Keratinocyte (primary cell): ENCODE measurements at regions not wholly inside any gene's neighbourhood (a gene's known extent, or its start where the extent isn't known, plus 50 kb on each side); places are given as distances from the start of the nearest gene placed in this dataset.

Experiments used
- EZH2 ChIP-seq: IDR thresholded peaks from one replicate; pipeline ENCODE4 v1.6.1; 2012; ENCODE audit warnings: inconsistent platforms, mild to moderate bottlenecking, low read length, moderate library complexity
- TF ChIP-seq, protein P1 (sequence below), 3 experiments: IDR thresholded peaks in 1 of 3; conservative IDR thresholded peaks in 1 of 3; optimal IDR thresholded peaks in 1 of 3; 2 replicates in 2 of 3; 3 replicates in 1 of 3; pipeline versions ENCODE3 to v1.5.1; 2011; ENCODE audit warnings: low read length in 3 of 3, mild to moderate bottlenecking in 3 of 3, moderate library complexity in 2 of 3, control low read depth in 1 of 3, inconsistent platforms in 1 of 3; ENCODE audit not compliant: insufficient read depth in 2 of 3; ENCODE audit errors: extremely low read depth in 1 of 3

DNA sequence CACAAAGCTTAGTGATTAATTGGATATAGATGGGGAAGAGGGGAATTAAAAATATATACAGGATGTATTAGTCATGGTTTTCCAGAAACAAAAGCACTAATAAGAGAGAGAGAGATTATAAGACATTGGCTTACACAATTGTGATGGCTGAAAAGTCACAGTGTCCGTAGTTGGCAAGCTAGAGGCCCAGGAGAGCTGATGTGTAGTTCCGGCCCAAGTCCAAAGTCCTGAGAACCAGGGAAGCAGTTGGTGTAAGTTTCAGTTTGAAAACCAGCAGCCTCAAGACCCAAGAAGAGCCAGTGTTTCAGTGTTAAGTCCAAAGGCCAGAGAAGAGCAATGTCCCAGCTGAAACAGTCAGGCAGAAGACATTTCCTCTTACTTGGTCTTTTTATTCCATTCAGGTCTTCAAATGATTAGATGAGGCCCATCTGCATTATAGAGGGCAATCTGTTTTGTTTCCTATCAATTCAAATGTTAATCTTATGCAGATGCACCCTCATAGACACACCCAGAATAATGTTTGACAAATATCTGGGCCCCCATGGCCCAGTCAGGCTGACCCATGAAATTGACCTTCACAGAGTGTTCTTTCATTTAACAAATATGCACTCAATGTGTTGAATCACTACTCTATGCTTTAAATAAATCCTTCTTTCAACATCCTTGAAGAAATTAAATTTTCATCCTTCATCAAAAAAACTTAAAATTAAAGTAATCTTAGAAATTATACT lies 67.2 kb upstream of the DIO2 start:
- TF ChIP-seq, protein P1, sequence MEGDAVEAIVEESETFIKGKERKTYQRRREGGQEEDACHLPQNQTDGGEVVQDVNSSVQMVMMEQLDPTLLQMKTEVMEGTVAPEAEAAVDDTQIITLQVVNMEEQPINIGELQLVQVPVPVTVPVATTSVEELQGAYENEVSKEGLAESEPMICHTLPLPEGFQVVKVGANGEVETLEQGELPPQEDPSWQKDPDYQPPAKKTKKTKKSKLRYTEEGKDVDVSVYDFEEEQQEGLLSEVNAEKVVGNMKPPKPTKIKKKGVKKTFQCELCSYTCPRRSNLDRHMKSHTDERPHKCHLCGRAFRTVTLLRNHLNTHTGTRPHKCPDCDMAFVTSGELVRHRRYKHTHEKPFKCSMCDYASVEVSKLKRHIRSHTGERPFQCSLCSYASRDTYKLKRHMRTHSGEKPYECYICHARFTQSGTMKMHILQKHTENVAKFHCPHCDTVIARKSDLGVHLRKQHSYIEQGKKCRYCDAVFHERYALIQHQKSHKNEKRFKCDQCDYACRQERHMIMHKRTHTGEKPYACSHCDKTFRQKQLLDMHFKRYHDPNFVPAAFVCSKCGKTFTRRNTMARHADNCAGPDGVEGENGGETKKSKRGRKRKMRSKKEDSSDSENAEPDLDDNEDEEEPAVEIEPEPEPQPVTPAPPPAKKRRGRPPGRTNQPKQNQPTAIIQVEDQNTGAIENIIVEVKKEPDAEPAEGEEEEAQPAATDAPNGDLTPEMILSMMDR (optimal IDR thresholded peaks at IDR 0.05 in 1 of 3, IDR thresholded peaks at IDR 0.05 in 1 of 3, conservative IDR thresholded peaks at IDR 0.05 in 1 of 3; ENCODE audit: extremely low read depth in 1 of 3, insufficient read depth in 2 of 3, low read length in 3 of 3) = no peak
- TF ChIP-seq EZH2 = no peak
